AG09309 (cell line): ENCODE measurements at regions not wholly inside any gene's neighbourhood (a gene's known extent, or its start where the extent isn't known, plus 50 kb on each side); places are given as distances from the start of the nearest gene placed in this dataset.
"Not testable (repeated sequence)": the region's sequence is repeated elsewhere in the genome, so short reads cannot be mapped to it uniquely, and the experiment has no call there.

ENCODE experiments used
- DNase-seq: peaks from one replicate; pipeline ENCODE4 v3.0.0-alpha.2; 2010; ENCODE audit warnings: low read depth
- H3K4me3 ChIP-seq: 2 replicates; pipeline ENCODE4 v1.5.1; 2011; ENCODE audit warnings: mild to moderate bottlenecking, low read depth, low read length, moderate library complexity; ENCODE audit not compliant: control insufficient read depth
- CTCF ChIP-seq: IDR thresholded peaks from 2 replicates; pipeline ENCODE4 v1.5.1; 2011; ENCODE audit warnings: mild to moderate bottlenecking, low read depth, low read length, inconsistent platforms; ENCODE audit not compliant: insufficient read depth, control insufficient read depth; ENCODE audit errors: missing control alignments

DNA sequence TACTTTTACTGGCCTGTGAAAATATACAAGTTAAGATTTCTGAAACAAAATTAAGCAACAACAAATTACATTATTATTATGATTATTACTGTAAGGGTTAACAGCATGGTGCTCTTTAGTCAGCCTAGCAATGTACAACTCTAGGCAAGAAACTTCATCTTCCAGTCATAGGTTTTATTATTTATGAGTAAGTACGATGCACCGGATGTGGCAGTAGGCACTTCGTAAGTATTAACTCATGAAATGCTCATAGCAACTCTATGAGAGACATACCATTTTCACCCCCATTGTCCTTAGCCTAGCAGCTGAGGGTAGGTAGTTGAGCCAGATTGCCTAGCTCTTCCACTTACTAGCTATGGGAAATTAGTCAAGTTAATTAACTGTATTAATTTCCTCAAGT, 68.0 kb upstream of the PTPRG start:
- H3K4me3 ChIP-seq = no peak overlapping the region
- no peak for DNase-seq
- no peak for TF ChIP-seq CTCF

DNA sequence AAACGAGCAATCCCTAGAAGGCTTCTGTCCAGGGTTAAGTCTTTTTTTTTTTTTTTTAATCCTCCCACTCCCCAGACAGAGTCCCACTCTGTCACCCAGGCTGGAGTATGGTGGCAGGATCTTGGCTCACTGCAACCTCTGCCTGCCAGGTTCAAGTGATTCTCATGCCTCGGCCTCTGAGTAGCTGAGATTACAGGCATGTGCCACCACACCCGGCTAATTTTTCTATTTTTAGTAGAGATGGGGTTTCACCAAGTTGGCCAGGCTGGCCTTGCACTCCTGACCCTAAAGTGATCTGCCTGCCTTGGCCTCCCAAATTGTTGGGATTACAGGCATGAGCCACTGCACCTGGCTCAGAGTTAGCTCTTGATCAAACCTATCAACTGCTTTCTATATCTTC, 67.1 kb upstream of the PTPRG start:
- not testable (repeated sequence) for DNase-seq, H3K4me3 ChIP-seq

DNA sequence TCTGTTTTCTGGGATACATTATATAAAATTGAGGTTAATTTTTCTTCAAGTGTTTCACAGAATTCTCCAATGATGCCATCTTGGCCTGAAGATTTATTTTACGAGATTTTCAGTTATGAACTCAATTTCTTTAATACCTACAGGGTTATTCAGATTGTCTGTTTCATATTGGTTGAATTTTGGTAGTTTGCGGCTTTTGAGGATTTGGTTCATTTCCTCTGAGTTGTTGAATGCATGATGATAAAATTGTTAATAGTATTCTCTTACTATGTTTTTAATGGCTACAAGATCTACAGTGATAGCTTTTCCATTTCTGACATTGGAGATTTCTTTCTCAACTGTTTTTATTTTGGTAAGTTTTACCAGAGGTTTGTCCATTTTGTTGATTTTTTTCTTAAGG, 63.9 kb upstream of the PTPRG start:
- no peak overlapping the region for H3K4me3 ChIP-seq
- no peak for TF ChIP-seq CTCF
- no peak for DNase-seq

DNA sequence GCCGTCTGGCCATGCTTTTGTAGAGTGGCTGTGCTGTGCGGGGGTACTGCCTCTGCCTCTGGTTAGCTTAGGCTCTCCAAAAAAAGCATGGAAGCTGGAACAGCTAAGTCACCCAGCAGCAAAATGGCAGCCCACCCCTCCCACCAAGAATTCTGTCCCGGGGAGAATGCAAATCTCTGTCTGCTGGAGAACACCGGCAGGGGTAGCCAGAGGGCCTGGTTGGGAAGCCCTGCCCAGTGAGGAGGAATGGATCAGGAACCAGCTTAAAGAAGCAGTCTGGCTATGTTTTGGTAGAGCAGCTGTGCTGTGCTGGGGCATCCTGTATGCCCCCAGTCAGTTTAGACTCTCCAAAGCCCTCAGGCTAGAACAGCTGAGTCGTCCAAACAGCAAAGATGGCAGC, 56.2 kb upstream of the PTPRG start:
- no peak overlapping the region for H3K4me3 ChIP-seq
- no peak for DNase-seq
- TF ChIP-seq CTCF = no peak

GRCh38 chr3:61507946-61508345, 53.4 kb upstream of the PTPRG start:
- TF ChIP-seq CTCF = no peak
- no peak for DNase-seq

More at GRCh38 chr3:61507946-61508345, 53.4 kb upstream of the PTPRG start:
- H3K4me3 ChIP-seq = no peak overlapping the region
